ENCODE measurements at regions not wholly inside any gene's neighbourhood (a gene's known extent, or its start where the extent isn't known, plus 50 kb on each side); places are given as distances from the start of the nearest gene placed in this dataset.

DNA sequence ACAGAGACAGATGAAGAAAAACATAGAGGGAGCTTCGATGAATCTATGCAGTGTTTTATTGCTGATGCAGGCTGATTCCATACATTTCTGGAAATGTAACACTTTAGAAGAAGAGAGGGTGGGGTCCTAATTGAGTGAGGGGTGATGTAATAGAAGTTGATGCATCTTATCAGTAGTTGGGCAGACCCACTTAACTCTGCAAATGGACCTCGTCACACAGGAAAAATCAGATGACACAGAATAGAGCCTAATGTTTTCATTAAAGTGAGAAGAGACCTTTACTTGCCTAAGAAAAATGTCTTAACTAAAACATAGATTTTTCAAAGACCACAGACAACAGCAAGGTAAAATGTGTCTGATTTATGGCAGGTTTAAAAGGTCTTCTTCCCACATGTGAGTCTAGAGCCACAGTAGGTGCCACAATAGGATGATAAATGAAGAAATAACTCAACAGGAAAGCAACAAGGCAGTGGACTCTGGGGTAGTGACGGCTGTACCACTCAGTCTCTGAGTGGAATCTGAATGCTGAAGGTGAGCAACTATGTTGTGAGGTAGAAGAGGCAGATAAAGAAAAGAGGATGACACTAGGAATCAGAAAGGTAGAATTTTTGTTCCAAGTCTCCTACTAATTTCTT, 414.7 kb upstream of the PIK3C3 start:
- no peak for DNase-seq (ENCODE audit: low spot score)

DNA sequence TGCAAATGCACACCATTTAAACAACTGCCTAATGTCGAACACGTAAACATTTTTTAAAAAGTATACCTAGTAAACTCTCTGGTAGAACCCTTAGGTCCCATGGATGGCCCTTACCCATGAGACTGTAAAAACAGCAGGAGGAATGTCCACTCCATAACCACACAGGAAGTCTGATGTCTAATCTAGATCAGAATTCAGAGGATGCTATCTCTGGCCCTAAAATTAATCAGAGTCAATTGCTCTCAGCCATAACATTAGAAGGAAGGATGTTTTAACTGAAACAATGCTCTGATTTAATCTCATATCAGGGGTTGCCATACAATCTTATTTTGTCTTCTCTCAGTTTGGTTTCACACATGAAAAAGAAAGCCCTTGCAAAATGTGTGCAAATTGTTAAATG, 416.3 kb upstream of the PIK3C3 start:
- DNase-seq (ENCODE audit: low spot score), result no peak

DNA sequence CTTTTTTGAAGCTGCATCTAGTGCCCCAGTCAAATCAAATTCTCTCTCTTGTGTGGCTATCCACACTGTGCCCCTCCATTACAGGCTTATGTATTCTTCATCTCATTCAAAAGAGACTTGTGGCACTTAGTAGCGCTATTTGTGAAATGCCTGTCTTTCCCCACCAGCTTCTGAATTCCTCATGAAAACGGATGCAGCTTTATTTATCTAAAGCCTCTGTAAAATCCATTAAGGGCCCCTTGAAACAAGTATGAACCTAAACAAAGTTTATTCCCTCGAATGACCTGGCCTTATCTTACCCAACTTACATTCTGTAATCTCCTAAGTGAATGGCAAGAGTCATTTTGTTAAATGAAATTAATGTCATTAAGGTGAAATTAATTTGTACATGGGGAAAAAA, 417.4 kb upstream of the PIK3C3 start:
- no peak for DNase-seq (ENCODE audit: low spot score)

DNA sequence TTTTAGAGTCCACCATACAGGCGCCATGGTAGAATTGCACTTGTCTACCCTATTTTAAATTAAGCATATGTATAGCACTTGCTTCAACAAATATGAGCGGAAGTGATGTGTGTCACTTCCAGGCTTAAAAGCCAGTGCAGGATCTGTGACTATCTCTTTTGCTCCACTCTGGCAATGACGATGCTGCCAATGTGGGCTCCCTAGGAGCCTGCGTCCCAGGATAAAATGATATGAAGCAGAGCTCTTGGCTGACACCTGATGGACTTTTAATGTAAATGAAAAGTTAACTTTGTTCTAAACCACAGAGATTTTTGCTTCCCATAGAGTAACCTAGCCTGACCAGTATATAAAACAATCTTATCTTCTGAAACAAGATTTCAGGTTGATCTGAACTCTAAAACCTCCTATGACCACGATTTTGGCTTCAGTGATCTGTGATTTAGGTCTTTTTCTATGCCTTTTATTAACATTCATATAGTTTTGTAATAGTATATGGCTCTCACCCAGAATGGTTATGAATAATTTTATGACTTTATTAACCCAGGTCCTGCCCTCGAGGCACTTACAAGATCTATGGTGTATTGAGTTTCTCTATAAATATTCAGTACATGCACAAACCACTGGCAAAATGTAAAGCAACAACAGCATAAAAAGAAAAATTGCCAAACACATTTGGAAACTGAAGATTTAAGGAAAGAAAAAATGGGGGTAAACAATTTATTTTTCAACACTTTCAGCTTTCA, 422.5 kb upstream of the PIK3C3 start:
- no peak for DNase-seq (ENCODE audit: low spot score)

DNA sequence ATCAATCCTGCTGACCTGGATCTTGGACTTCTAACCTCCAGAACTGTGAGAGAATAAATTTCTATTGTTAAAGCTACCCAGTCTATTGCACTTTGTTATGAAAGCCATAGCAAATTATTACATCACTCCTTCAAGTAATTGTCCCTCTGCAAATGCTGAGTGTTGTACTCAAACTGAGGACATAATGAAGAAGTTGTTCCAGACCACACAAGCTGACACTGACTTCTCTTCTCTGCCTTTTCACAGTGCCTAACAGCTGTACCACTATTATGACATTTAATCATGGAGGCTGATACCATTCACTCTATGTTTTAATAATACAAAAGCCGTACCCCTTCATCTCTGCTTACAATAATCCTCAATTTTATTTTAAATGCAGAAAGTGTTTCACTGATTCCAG, 424.1 kb upstream of the PIK3C3 start:
- no peak for DNase-seq (ENCODE audit: low spot score)

DNA sequence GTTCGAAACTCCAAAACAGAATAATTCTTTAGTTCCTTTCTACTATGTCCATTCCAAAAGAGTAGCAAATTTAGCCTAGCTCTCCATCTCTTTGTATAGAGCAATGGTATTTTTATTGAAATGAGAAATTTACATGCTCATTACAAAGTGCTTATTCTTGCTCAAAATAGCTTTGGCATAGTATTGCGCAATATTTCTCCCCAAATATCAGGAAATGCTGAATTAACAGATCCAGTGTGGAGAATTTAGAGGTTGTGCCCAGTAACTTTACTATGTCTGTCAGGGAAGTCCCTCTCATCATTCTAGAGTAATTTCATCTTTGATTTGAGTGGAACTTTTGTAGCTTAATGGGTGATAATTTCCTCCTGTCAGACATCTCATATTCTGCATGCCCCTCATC, 425.9 kb upstream of the PIK3C3 start:
- DNase-seq (ENCODE audit: low spot score), result no peak

DNA sequence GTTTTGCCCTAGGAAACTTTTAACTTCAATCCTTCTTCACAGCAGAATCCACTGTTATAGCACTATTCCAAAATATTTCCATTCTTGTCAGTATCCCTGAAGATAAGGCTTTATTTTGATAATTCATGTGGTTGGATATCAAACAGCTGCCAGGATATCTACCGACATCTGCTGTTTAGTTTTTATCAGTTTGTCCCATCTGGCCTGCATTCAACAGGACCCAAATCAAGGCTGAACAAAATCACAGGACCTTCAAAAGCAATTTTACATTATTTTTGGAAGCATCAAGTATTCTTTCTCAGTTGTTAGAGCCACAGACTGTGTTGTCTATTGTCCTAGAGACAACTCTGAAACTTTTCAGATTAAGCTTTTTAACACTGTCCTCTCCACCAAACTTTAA, 429.0 kb upstream of the PIK3C3 start:
- DNase-seq (ENCODE audit: low spot score), result no peak

DNA sequence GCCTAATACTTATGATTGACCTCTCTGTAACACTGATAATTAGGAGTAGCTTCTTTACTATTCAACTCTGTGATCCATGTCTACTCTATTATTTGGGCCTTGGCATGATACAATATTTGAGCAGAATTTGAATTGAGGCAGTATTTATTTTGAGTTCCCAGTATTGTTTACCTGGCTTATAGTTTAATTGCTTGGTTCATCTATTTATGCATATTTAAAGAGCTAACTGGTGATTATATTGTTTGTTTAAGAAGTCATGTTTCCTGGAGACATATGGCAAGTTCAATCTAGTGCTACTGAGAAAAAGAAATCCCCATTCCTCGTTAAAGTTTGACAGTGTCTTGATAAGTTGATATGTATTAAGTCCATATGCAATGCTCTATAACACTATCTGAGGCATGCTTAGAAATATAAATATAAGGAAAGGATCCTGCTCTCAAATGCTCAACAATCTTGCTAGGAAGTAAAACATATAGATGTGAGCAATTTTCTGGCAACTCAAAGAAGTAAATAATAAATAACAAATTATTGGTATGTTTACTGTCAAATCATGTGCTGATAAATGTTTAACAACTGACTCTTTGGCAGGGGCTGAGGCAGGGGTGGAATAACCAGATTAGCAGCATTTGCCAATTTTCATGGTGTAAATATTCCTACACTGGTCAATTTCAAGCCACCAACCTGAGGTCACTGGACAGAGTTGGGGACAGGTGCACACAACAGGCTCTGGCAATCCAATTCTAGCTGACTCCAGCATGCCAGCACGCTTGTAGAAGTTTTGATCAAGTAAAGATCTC, 430.2 kb upstream of the PIK3C3 start:
- DNase-seq (ENCODE audit: low spot score), result no peak

DNA sequence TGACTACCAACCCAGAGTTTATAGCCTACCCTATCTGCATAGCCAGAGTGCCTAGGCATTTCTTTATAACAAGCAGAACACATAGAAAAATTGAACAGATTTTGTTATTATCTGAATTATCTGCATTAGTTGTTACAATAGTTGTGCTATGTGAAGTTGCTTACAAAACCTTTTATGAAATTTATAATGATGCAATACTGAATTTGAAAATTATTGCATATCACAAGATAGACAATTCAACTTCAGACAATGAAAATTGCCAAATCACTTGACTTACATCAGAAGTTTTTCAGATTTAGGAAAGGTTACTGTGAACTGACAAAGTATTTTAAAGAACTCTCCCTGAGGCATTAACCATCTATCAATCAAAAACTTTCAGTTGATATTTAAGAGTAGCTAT, 437.9 kb upstream of the PIK3C3 start:
- DNase-seq (ENCODE audit: low spot score), result no peak

DNA sequence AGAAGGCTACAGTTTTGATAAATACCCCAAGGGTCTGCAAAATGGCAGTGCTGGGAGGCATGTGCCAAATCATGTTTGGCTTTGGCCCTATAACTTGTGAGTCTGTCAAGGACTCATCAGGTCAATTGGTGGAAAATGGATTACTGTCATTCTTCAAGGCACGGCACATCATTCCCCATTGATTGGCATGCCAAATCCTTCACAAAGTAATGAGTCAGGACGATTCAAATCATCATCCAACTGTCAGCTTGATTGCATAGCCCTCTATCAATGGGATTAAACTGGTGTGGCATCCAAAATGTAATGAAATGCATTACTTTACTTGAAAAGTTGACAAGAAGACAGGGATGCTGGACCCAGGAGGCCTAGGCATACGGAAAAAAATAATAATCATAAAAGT, 441.6 kb upstream of the PIK3C3 start:
- DNase-seq (ENCODE audit: low spot score), result no peak

DNA sequence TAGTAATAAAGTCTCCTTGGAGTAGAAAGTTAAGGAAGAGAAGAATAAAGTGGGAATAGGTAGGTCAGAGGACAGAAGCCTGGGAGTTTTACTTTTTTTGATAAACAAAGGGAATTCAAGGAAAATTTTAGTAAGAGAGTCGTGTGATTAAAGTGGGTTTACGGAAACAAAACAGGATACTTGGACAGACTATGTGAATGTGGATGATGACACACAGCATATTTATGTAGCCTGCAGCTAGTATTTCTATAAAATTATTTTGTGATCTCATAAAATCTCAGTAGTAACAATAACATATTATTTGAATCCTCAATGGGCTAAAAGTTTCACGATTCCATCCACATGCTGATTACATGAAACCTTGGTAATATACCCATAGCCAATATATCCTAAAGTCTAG, 450.7 kb upstream of the PIK3C3 start:
- no peak for DNase-seq (ENCODE audit: low spot score)

DNA sequence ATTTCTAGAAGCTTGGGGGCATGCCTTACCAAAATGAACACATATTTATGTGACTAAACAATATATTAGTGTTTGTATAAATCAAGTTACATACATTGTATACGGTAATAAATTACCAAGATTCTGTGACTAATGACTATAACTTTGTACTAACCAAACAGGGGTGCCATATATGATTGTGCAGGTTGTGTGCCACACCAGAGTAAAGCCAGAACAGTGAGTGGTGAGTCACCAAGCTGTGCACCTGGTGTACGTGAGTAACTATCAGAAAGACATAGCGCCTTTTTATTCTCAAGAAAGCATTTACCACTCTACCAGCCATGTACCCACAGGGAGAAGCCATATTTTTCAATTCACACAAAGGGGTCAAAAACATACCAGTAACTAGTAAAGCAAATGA, 453.2 kb upstream of the PIK3C3 start:
- no peak for DNase-seq (ENCODE audit: low spot score)

DNA sequence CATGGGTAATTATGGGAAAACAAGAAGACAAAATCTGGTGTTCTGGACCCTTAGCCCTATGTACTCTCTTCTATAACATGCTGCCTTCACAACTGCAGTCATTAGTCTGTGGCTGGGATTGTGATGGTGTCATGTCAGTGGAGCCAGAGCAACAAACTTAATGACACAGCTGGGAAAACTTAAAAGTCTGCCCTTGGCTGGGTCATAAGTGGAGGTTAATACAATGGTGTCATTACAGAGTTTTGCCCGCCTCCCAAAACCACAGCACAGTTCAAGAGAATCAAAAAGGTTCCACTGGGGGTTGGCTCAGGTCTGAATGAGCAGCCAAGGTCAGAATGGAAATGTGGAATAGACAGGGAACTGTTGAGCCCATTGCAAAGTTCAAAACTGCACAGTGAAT, 455.7 kb upstream of the PIK3C3 start:
- DNase-seq (ENCODE audit: low spot score), result no peak

DNA sequence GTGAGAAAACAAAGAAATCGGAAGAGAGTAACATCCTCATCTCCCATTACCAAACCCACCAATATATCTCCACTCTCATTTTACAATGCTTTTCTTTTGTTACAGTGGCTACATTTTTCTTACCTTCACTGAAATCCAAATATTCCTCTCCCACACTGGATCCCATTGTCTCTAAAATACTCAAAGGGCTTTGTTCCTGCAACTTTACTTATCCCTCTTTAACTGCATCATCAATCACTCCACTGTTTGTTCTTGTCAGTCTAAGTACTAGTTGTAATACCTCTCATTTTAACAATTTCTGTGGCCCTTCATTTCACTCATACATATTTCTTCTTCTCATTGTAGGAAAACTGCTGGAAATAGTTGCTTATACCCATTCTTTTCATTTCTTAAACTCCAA, 464.2 kb upstream of the PIK3C3 start:
- DNase-seq (ENCODE audit: low spot score), result no peak

DNA sequence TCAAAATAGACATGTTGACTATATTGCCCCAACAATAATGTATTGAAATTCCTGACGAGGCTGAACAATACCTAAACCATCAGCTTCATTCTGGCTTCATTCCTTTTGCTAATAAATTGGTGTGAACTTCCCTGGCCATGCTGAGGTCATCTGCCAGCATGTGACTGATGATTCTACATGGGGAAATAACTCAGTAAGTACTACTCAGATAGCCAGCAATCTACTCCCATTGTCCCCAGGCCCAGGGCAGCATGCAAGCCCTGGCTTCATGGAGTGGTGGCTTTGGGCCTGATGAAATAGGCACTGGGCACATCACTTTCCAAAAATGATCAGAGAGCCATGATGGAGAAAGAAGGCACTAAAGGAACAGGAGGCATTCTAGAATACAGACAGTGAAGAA, 468.5 kb upstream of the PIK3C3 start:
- DNase-seq (ENCODE audit: low spot score), result no peak

DNA sequence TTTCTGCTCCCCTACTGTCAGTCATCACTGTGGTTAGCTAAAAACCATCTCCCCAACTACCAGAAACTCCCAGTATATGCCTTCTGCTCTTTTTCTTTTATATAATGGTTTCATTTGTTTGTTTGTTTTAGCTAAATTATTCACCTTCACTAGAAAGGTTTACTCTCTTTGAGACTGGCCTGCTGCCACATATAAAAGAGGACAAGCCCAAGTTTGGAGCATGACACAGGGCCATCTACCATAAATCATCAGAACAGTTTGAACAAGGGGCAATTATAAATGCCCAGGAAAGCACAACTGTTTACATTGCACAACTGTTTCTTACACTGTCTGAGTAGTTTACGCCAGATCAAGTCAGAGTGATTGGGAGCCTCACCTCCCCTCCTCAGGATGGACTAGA, 471.0 kb upstream of the PIK3C3 start:
- no peak for DNase-seq (ENCODE audit: low spot score)

DNA sequence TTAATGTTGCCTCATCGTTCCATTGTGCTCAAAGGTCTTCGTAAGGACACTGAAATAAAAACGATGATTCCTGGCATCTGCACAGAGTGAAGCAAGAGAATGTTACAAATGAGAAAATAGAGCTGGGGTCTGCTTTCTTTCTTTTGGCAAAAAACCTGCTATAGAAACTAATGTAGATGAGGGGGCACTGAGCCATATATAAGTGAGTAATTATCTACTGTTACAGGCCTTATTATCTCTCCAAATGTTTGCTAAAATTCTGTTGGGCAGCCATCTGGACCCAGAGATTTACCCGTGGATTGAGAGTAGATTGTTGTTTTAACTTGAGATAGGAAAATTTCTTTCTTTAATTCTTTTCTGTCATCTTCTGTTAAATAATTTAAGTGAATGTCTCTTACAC, 472.5 kb upstream of the PIK3C3 start:
- no peak for DNase-seq (ENCODE audit: low spot score)

DNA sequence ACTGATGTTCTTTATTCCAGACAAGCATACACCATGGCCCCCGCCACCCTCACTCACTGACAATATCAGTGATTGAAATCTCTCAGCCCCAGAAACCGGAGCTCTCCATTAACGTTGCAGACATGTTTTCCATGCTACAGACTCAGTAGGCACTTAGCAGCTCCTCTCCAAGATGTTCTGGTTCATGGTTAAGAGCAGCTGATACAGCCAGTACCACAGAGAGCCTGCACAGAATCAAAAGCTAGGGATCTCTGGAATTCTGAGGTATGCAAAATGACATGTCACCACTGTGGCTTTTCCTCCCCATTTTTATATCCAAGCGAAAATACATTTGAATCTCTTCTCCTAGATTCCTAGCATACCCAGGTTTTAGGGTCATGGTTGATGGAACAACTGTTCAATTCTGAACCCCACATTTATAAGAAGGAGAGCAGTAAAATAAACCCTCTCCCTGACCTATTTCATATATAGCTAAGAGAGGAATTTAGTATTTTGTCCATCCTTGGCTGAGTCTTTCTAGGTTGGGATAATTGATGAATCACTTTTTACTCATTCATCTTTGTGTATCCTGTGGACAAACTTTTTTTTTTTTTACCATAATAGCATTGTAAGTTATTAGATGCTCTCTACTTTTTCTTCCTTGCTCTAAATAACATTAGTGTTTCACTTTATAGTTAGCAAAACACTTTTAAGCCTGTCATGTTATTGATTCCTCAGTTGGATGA, 488.4 kb upstream of the PIK3C3 start:
- DNase-seq (ENCODE audit: low spot score), result no peak

DNA sequence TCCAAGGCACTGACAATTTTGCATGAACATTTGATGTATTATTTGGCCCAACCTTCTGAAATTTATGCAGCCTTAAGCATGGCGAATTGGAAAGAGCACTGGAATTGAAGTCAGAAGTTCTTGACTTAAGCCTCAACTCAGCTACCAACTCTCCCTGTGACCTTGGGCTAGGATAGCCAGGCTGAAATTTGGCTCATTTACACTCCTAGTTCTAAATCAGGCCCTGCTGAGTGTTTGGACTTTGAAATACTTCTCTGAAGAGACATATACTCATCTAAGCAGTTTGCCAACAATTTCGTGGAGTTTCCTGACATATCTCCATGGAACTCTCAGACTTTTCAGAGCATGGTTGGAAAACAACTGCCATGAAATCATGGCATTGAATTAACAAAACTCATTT, 489.6 kb upstream of the PIK3C3 start:
- DNase-seq (ENCODE audit: low spot score), result no peak

DNA sequence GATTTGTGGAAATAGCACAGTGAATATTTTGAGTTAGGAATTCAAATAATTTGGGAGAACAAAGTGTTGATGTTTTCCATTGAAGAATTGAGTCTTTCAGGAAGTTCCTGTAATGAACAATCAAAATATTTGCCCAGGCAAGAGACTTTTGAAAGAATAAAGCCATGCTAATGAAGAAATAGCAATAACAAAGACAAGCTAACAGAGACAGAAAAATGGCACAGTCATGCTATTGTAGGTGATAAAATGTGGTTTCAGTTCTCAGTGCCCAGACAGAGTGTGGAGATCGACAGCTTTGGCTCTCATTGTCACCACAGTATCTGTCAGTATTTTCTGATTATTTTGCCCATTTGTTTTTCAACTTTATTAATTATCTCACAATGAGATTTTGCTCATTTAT, 490.8 kb upstream of the PIK3C3 start:
- DNase-seq (ENCODE audit: low spot score), result no peak

DNA sequence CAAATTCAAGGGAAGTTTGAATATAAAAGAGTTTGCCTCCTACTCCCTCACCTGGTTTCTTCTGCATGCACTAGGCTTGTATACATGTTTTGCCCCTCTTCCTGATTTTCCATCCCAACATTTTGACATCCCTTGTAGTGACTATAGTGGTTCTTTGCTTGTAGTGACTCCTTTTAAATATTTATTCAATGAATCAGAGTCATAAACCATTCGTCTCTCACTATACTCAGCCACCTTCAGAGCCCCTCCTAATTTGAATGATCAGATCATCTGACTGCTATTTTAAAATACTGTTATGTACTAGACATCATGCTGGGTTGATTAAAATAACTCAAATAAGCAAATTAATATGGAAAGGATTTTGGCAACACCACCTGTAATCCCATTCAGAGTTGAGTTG, 492.1 kb upstream of the PIK3C3 start:
- DNase-seq (ENCODE audit: low spot score), result no peak

DNA sequence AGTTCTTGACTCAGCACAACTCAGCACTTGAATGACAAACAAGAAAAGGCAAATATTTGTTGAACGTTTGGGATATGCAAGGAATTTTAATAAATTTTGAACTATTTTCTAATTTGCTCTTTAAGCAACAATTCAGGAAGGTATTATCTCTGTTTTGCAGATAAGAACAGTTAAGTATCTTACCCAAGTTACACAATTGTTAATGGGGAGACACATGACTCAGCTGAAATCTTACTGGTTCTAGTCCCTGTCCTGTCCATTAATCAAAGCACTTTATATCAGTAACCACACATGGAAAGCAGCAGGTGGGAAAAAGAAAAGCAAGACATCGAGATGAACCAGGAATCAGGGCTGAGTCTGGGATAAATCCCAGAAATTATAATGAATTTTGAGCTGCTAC, 493.9 kb upstream of the PIK3C3 start:
- no peak for DNase-seq (ENCODE audit: low spot score)

DNA sequence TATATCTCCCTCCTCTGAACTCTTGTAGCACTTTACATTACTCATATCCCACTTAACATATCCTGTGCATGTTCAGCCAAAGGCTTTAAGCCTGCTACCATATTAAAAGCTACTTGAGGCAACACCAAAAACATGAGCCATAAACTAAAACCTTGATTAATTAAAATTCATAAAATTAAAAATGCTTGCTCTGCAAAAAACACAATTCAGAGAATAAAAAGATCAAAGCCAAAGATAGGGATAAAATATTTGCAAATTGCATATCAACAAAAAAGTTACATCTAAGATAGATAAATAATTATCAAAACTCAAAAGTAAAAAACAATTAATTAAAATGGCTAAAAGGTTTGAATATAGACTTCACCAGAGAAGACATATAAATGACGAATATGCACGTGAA, 495.4 kb upstream of the PIK3C3 start:
- no peak for DNase-seq (ENCODE audit: low spot score)
